Sigmoid colon (tissue), 4 donors: ENCODE measurements at regions not wholly inside any gene's neighbourhood (a gene's known extent, or its start where the extent isn't known, plus 50 kb on each side); places are given as distances from the start of the nearest gene placed in this dataset.

Source experiments
- EP300 ChIP-seq, 4 donors: sonication (generic); formaldehyde crosslinking; IDR thresholded peaks; one replicate each; pipeline ENCODE4 v1.6.1; 2017; ENCODE audit warnings: antibody characterized with exemption in 4 of 4
- POLR2AphosphoS5 ChIP-seq, 4 donors: sonication (generic); formaldehyde crosslinking; IDR thresholded peaks; one replicate each; pipeline ENCODE4 v1.6.1; 2017; ENCODE audit warnings: antibody characterized with exemption in 4 of 4
- TF ChIP-seq, protein P1 (sequence below), 4 experiments: fragments of 450-650 bp in 3 of 4; fragments of 200-600 bp in 1 of 4; IDR thresholded peaks; one replicate each; pipeline ENCODE4 v1.5.1; 2016 to 2019; ENCODE audit warnings: antibody characterized with exemption in 4 of 4, mild to moderate bottlenecking in 3 of 4, moderate library complexity in 2 of 4

- TF ChIP-seq, protein P1, sequence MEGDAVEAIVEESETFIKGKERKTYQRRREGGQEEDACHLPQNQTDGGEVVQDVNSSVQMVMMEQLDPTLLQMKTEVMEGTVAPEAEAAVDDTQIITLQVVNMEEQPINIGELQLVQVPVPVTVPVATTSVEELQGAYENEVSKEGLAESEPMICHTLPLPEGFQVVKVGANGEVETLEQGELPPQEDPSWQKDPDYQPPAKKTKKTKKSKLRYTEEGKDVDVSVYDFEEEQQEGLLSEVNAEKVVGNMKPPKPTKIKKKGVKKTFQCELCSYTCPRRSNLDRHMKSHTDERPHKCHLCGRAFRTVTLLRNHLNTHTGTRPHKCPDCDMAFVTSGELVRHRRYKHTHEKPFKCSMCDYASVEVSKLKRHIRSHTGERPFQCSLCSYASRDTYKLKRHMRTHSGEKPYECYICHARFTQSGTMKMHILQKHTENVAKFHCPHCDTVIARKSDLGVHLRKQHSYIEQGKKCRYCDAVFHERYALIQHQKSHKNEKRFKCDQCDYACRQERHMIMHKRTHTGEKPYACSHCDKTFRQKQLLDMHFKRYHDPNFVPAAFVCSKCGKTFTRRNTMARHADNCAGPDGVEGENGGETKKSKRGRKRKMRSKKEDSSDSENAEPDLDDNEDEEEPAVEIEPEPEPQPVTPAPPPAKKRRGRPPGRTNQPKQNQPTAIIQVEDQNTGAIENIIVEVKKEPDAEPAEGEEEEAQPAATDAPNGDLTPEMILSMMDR (IDR thresholded peaks at IDR 0.05) = no peak
- no peak for TF ChIP-seq POLR2AphosphoS5 (IDR thresholded peaks at IDR 0.05)
- TF ChIP-seq EP300 (IDR thresholded peaks at IDR 0.05) = no peak
These were observed 257.1 kb downstream of the PHLDA1 start for GRCh38 chr12:75774261-75775052.
